Left lung (tissue), 4 donors: ENCODE measurements at regions not wholly inside any gene's neighbourhood (a gene's known extent, or its start where the extent isn't known, plus 50 kb on each side); places are given as distances from the start of the nearest gene placed in this dataset.

Source experiments
- ATAC-seq: fragments of 200-7000 bp; cut with Tn5 transposase; one replicate; pipeline ENCODE4 v1.9.1; 2020; ENCODE audit warnings: moderate library complexity
- DNase-seq, 4 donors: peaks; one replicate each; pipeline ENCODE4 v3.0.0-alpha.2; 2013 to 2020
- H3K27ac ChIP-seq, 2 donors: fragments of 200-600 bp; sonication (generic) in 1 of 2; one replicate each; pipeline versions ENCODE4 v1.5.0 to v1.8.0; 2020 to 2021
- H3K27me3 ChIP-seq, 2 donors: fragments of 200-600 bp; sonication (generic) in 1 of 2; one replicate each; pipeline versions ENCODE4 v1.5.0 to v1.8.0; 2020 to 2021
- H3K36me3 ChIP-seq, 2 donors: fragments of 200-600 bp; sonication (generic) in 1 of 2; one replicate each; pipeline versions ENCODE4 v1.5.0 to v1.8.0; 2020 to 2021
- H3K4me1 ChIP-seq, 2 donors: fragments of 200-600 bp; one replicate each; pipeline ENCODE4 v1.8.0; 2021
- H3K4me3 ChIP-seq, 2 donors: fragments of 200-600 bp; sonication (generic) in 1 of 2; one replicate each; pipeline versions ENCODE4 v1.5.0 to v1.8.0; 2020 to 2021; ENCODE audit warnings: mild to moderate bottlenecking in 1 of 2
- H3K9me3 ChIP-seq, 2 donors: fragments of 200-600 bp; sonication (generic) in 1 of 2; one replicate each; pipeline versions ENCODE4 v1.5.0 to v1.8.0; 2020 to 2021
- intact Hi-C, 2 donors: fragments of 100-400 bp; cut with DNase I; formaldehyde crosslinking; loops; one replicate each; pipeline versions ENCODE4 v1.11.2 to v1.14.2; 2022
- TF ChIP-seq, protein P1 (sequence below), 2 donors: fragments of 200-600 bp; sonication (generic) in 1 of 2; IDR thresholded peaks; one replicate each; pipeline versions ENCODE4 v1.5.0 to v1.8.0; 2021; ENCODE audit warnings: antibody characterized with exemption in 2 of 2
- donor health status: DM: no; HTN: yes; CAD: no.
- donor health status: DM: no; HTN: no; CAD: no.

GRCh38 chr16:26736084-26736483, 330.6 kb upstream of the C16orf82 start:
- H3K9me3 ChIP-seq, result no peaks in the 10 kb centered on the region
- TF ChIP-seq, protein P1, sequence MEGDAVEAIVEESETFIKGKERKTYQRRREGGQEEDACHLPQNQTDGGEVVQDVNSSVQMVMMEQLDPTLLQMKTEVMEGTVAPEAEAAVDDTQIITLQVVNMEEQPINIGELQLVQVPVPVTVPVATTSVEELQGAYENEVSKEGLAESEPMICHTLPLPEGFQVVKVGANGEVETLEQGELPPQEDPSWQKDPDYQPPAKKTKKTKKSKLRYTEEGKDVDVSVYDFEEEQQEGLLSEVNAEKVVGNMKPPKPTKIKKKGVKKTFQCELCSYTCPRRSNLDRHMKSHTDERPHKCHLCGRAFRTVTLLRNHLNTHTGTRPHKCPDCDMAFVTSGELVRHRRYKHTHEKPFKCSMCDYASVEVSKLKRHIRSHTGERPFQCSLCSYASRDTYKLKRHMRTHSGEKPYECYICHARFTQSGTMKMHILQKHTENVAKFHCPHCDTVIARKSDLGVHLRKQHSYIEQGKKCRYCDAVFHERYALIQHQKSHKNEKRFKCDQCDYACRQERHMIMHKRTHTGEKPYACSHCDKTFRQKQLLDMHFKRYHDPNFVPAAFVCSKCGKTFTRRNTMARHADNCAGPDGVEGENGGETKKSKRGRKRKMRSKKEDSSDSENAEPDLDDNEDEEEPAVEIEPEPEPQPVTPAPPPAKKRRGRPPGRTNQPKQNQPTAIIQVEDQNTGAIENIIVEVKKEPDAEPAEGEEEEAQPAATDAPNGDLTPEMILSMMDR (IDR thresholded peaks at IDR 0.05), result no peak
- no peak for ATAC-seq
- no peaks in the 10 kb centered on the region for H3K4me1 ChIP-seq
- H3K36me3 ChIP-seq, result no peaks in the 10 kb centered on the region
- H3K27ac ChIP-seq, result no peak overlapping the region
- no peaks in the 10 kb centered on the region for H3K27me3 ChIP-seq
- H3K4me3 ChIP-seq, result no peak overlapping the region
- DNase-seq, result no peak
- intact Hi-C loops, result no loop called here

GRCh38 chr16:26740771-26741170, 326.0 kb upstream of the C16orf82 start:
- Histone ChIP-seq H3K27ac (no peak overlapping the region), H3K9me3 (no peaks in the 10 kb centered on the region), H3K4me3 (no peak overlapping the region), H3K36me3 (no peaks in the 10 kb centered on the region), H3K4me1 (no peaks in the 10 kb centered on the region), H3K27me3 (no peaks in the 10 kb centered on the region)
- TF ChIP-seq, protein P1 (IDR thresholded peaks at IDR 0.05), result no peak
- ATAC-seq (no peak), DNase-seq (no peak)
- intact Hi-C loops, result no loop called here

DNA sequence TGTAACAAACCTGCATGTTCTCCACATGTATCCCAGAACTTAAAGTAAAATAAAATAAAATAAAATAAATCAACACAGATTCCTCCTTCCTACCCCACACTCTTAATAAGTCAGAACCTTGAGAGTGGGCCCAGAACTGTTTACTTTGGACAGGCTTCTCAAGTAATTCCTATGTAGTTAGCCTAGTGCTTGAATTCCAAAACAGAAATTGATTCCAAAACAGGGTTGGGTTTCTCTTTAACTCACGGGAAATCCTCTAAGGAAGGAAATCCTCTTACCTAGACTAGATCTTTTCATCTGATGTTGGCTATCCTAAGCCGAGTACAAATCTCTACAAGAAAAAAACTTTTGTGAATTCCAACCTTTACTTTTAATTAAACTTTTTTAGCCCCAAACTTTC, 324.7 kb upstream of the C16orf82 start:
- no peaks in the 10 kb centered on the region for H3K27me3 ChIP-seq
- TF ChIP-seq, protein P1 (IDR thresholded peaks at IDR 0.05), result no peak
- H3K27ac ChIP-seq, result no peak overlapping the region
- intact Hi-C loops, result no loop called here
- no peak for DNase-seq
- no peaks in the 10 kb centered on the region for H3K4me1 ChIP-seq
- no peak overlapping the region for H3K4me3 ChIP-seq
- no peaks in the 10 kb centered on the region for H3K36me3 ChIP-seq
- no peaks in the 10 kb centered on the region for H3K9me3 ChIP-seq
- ATAC-seq, result no peak

GRCh38 chr16:26744430-26744829, 322.3 kb upstream of the C16orf82 start:
- DNase-seq (no peak), ATAC-seq (no peak)
- H3K4me3 ChIP-seq, result no peak overlapping the region
- TF ChIP-seq, protein P1 (IDR thresholded peaks at IDR 0.05), result no peak
- no peaks in the 10 kb centered on the region for H3K4me1 ChIP-seq
- no peak overlapping the region for H3K27ac ChIP-seq
- no peaks in the 10 kb centered on the region for H3K36me3 ChIP-seq
- no peaks in the 10 kb centered on the region for H3K9me3 ChIP-seq
- intact Hi-C loops, result no loop called here
- H3K27me3 ChIP-seq, result no peaks in the 10 kb centered on the region

DNA sequence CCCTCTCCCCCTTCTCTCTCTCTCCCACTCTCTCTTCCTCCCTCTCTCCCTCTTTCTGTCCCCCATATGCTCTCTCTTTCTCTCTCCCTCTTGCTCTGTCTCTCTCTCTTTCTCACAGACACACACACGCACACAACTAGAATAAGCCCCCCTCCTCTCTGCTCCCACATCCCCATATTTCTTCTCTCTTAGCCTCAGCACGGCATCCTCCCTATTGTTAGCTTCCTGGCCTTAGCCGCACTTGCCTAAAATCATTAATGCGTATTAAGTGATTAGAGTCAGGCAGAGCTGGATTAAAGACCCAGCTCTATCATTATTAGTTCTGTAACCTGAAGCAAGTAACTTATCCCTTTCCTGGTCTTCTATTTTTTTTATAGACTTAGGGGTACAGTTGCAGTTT, 319.0 kb upstream of the C16orf82 start:
- Histone ChIP-seq H3K27me3 (no peaks in the 10 kb centered on the region), H3K9me3 (no peaks in the 10 kb centered on the region), H3K36me3 (no peaks in the 10 kb centered on the region), H3K4me1 (no peaks in the 10 kb centered on the region), H3K27ac (no peak overlapping the region), H3K4me3 (no peak overlapping the region)
- intact Hi-C loops, result no loop called here
- TF ChIP-seq, protein P1 (IDR thresholded peaks at IDR 0.05), result no peak
- ATAC-seq, result no peak
- no peak for DNase-seq
